Activated CD4-positive, alpha-beta T cell treated with anti-CD3 and anti-CD28 coated beads for 36 hours (primary cell): ENCODE measurements at regions not wholly inside any gene's neighbourhood (a gene's known extent, or its start where the extent isn't known, plus 50 kb on each side); places are given as distances from the start of the nearest gene placed in this dataset.

ENCODE experiments used
- ATAC-seq: fragments of 200-7000 bp; cut with Tn5 transposase; one replicate; pipeline ENCODE4 v1.10.0; 2021; ENCODE audit warnings: mild to moderate bottlenecking, moderate library complexity
- CTCF ChIA-PET: fragments of 350-600 bp; sonication (Branson Sonifier 250); formaldehyde crosslinking; loops from one replicate; lab custom pipeline; 2021; ENCODE audit warnings: antibody characterized with exemption; lab: Charles Lee
- POLR2A ChIA-PET: fragments of 350-600 bp; sonication (Branson Sonifier 250); formaldehyde crosslinking; loops from one replicate; lab custom pipeline; 2021; ENCODE audit warnings: antibody characterized with exemption, inconsistent platforms; lab: Charles Lee
- DNase-seq: peaks from one replicate; pipeline ENCODE4 v3.0.0-alpha.2; 2020
- H3K27ac Mint-ChIP-seq: one replicate; pipeline ENCODE4 v1.8.0; 2021; ENCODE audit warnings: mixed read lengths
- H3K27me3 Mint-ChIP-seq: one replicate; pipeline ENCODE4 v1.8.0; 2021; ENCODE audit warnings: mixed read lengths
- H3K36me3 Mint-ChIP-seq: one replicate; pipeline ENCODE4 v1.8.0; 2021; ENCODE audit warnings: low read depth, mixed read lengths
- H3K4me1 Mint-ChIP-seq: one replicate; pipeline ENCODE4 v1.8.0; 2021; ENCODE audit warnings: mixed read lengths
- H3K4me3 Mint-ChIP-seq: one replicate; pipeline ENCODE4 v1.8.0; 2021; ENCODE audit warnings: mild to moderate bottlenecking, moderate library complexity, mixed read lengths
- H3K9me3 Mint-ChIP-seq: one replicate; pipeline ENCODE4 v1.8.0; 2021; ENCODE audit warnings: low read depth, mixed read lengths
- intact Hi-C, 2 experiments: fragments of 100-400 bp; cut with DNase I in 1 of 2; cut with micrococcal nuclease in 1 of 2; formaldehyde crosslinking; loops; one replicate each; pipeline versions ENCODE4 v1.14.2 to v1.15.1; 2022 to 2024; cut with DNase I, micrococcal nuclease

DNA sequence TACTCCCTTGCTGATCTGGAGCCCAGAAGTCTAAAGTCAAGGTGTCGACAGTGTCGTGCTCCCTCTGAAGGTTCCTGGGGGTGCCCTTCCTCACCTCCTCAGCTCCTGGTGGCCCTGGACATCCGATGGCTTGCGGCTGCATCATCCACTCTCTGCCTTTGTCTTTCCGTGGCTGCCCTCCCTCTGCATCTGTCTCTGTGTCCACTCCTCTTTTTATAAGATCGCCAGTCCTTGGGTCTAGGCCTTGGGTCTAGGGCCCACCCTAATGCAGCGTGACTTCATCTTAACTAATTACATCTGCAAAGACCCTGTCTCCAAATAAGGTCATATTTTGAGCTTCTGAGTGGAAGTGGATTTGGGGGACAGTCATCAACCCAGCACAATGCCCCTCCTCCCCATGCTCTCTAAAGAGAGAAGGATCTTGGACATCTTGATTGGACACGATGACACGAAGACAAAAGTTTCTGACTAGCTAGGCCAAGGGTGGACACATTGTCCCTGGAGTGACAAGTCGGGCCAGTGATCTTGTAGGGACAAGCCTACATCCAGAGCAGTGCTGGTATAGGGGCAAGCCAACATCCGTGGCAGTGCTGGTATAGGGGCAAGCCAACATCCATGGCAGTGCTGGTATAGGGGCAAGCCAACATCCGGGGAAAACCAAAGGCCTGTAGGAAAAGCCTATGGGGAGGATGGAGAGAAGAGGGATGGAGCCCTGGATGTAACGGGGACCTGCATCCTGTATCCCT lies 93.9 kb upstream of the DIO3 start:
- intact Hi-C loops = no loop called here
- Mint-ChIP-seq H3K27me3 (peaks cover 2% of the 10 kb centered on the region), H3K4me1 (no peaks in the 10 kb centered on the region), H3K27ac (no peak overlapping the region), H3K4me3 (no peak overlapping the region), H3K9me3 (no peaks in the 10 kb centered on the region), H3K36me3 (no peaks in the 10 kb centered on the region)
- CTCF ChIA-PET = no interaction called here
- no peak for ATAC-seq
- POLR2A ChIA-PET = no interaction called here
- DNase-seq = no peak

DNA sequence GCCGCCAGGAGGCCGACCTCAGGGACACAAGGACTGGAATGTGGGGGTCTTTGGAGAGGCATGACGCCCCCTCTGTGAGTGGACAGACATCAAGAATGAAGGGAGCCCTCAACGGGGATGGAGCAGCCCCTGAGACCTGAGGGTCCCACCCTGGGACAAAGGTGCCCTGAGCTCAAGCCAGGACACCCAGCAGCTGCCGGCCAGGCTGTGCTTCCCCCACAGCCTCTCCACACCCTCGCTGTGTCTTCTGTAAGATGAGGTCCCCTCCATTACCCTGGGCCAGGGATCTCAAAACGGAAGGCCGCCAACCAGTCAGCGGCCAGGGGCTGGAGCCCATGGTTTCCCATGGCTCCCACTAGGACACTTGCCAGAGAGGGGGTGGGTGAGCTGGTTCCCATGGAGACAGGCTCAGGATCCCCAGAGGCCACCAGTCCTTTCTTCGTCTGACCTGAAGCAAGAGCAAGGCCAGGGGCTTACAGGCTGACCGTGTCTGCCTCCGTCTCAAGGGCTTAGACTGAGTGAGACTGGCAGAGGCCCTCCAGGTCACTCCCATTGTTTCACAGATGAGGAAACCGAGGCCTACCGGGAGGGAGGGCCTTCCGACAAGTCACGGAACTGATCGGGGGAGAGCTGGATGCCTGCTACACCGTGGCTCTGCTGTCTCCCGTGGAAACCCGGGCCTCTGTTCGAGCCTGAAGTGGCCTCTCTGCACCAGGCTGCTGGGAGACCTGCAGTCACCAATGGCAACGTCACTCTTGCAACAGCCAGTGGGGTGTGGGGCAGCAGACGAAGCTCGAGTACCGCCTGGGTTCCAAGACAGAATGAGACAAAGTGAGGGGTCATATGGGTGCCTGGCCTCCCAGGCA lies 91.7 kb upstream of the DIO3 start:
- no peak overlapping the region for H3K27ac Mint-ChIP-seq
- no peaks in the 10 kb centered on the region for H3K36me3 Mint-ChIP-seq
- no peaks in the 10 kb centered on the region for H3K4me1 Mint-ChIP-seq
- POLR2A ChIA-PET = no interaction called here
- no peaks in the 10 kb centered on the region for H3K9me3 Mint-ChIP-seq
- ATAC-seq (no peak), DNase-seq (no peak)
- H3K27me3 Mint-ChIP-seq = peaks cover 2% of the 10 kb centered on the region
- CTCF ChIA-PET = no interaction called here
- H3K4me3 Mint-ChIP-seq = no peak overlapping the region
- intact Hi-C loops = no loop called here

DNA sequence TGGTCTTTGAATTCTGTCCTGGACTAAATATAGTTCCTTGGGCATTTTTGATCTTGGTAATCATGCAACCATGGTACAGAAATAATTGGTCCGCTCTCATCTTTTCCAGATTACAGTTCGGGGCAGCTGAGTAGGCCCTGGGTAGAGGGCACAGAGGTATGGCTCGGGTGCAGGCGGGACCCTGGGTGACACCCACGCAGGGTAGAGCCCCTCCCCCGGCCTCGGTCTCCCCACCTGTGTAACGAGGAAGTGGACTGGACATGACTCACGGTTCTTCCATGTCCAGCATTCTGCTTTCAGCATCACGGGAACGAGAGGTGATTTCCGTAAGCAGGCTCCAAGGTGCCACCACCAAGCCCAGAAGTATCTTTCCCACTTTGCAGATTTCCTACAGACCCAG lies 91.0 kb upstream of the DIO3 start:
- H3K9me3 Mint-ChIP-seq = no peaks in the 10 kb centered on the region

DNA sequence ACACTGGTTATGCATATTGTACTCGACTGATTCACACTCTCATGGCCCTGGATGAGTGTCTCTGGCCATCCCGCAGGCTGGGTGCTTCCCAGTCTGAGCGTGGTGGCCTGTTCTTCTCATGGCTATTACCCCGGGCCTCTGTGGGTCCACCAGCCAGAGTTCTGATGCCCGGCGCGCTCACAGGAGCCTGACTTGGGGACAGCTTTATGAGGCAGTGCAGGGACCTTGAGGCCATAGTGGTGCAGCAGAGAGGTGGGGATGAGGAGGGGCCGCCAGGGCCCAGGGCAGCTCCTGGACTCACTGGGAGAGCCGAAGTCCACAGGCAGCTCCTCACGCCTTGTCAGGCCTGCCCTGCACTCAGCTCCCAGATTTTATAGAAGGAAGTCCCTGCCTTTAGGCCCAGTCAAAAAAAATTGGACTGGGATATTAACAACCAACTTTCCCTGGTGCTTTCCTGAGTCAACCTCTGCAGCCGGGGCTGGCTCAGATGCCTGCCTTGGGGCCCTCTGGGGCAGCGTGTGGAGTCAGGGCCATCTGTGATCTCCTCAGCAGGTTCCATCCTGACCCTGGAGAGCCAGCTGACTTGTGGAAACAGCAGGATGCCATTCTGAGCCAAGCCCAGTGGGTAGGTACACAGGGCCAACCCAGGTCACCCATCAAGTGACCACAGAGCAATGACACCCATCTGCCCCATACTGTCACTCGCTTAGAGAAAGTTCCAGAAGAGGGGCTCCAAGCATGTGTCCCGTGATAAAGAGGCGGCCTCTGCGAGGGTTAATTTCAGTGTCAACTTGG lies 89.4 kb upstream of the DIO3 start:
- intact Hi-C loops = no loop called here
- Mint-ChIP-seq H3K27me3 (peaks cover 8% of the 10 kb centered on the region), H3K9me3 (no peaks in the 10 kb centered on the region), H3K4me3 (no peak overlapping the region), H3K36me3 (no peaks in the 10 kb centered on the region), H3K4me1 (no peaks in the 10 kb centered on the region), H3K27ac (no peak overlapping the region)
- no peak for ATAC-seq
- ChIA-PET CTCF (interaction anchor here (0.9 kb wide), 1 partner anchor 76 kb away, joined by 3 read pairs; no protein-coding TSS in a partner anchor), POLR2A (no interaction called here)
- DNase-seq = no peak

More for the DNA sequence above, 91.0 kb upstream of the DIO3 start:
- intact Hi-C loops = no loop called here
- Mint-ChIP-seq H3K27ac (no peak overlapping the region), H3K36me3 (no peaks in the 10 kb centered on the region), H3K4me3 (no peak overlapping the region), H3K27me3 (peaks cover 2% of the 10 kb centered on the region), H3K4me1 (no peaks in the 10 kb centered on the region)
- ChIA-PET POLR2A (no interaction called here), CTCF (no interaction called here)
- DNase-seq (no peak), ATAC-seq (no peak)

DNA sequence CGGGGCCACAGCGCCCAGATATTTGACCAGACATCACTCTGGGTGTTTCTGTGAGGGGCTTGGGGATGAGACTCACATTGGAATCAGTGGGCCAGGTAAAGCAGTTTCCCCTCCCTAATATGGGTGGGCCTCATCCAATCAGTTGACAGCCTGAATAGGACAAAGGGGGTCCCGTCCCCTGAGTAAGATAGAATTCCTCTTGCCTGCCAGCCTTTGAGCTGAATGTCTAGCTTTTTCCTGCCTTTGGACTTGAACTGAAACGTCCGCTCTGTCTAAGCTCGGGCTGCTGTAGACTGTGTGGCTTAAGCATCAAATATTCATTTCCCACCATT lies 88.8 kb upstream of the DIO3 start:
- Mint-ChIP-seq H3K4me3 (no peak overlapping the region), H3K36me3 (no peaks in the 10 kb centered on the region), H3K27me3 (peaks cover 9% of the 10 kb centered on the region), H3K9me3 (no peaks in the 10 kb centered on the region), H3K4me1 (no peaks in the 10 kb centered on the region), H3K27ac (no peak overlapping the region)
- DNase-seq = no peak
- ChIA-PET POLR2A (no interaction called here), CTCF (no interaction called here)
- intact Hi-C loops = no loop called here
- no peak for ATAC-seq

DNA sequence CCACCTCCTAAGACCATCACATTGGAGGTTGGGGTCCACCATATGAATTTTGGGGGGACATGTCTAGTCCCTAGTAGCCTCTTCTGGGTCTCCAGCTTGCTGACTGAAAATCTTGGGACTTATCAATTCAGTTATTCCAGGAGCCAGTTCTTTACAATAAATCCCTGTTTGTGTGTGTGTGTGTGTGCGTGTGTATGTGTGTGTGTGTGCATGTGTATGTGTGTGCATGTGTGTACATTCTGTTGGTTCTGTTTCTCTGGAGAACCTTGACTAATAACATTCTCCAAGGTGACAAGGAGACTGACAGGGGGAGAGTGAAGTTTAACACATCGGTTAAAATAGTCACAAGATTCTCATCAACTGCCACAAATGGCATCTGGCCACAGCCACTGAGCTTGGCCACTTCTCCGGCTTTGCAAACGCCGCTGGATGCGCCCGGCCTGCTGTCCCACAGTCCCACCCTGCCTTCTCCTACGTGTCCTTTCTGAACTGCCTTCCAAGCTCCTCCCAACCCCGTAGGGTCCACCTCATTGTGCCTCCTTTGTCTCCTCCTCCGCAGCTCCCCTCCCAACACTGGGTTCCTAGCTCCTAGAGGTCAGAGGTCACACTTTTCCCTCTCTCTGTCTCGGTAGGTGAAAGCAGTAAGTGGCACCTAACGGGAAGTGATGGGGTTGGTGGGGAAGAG lies 88.1 kb upstream of the DIO3 start:
- ChIA-PET POLR2A (interaction anchor here (0.6 kb wide), 1 partner anchor 1004 kb away, joined by 3 read pairs; no protein-coding TSS in a partner anchor), CTCF (interaction anchor here (0.7 kb wide), 1 partner anchor 572 kb away, joined by 4 read pairs; no protein-coding TSS in a partner anchor)
- Mint-ChIP-seq H3K27ac (no peak overlapping the region), H3K36me3 (no peaks in the 10 kb centered on the region), H3K9me3 (no peaks in the 10 kb centered on the region), H3K27me3 (peaks cover 11% of the 10 kb centered on the region), H3K4me3 (no peak overlapping the region), H3K4me1 (no peaks in the 10 kb centered on the region)
- no peak for ATAC-seq
- intact Hi-C loops = no loop called here
- no peak for DNase-seq

DNA sequence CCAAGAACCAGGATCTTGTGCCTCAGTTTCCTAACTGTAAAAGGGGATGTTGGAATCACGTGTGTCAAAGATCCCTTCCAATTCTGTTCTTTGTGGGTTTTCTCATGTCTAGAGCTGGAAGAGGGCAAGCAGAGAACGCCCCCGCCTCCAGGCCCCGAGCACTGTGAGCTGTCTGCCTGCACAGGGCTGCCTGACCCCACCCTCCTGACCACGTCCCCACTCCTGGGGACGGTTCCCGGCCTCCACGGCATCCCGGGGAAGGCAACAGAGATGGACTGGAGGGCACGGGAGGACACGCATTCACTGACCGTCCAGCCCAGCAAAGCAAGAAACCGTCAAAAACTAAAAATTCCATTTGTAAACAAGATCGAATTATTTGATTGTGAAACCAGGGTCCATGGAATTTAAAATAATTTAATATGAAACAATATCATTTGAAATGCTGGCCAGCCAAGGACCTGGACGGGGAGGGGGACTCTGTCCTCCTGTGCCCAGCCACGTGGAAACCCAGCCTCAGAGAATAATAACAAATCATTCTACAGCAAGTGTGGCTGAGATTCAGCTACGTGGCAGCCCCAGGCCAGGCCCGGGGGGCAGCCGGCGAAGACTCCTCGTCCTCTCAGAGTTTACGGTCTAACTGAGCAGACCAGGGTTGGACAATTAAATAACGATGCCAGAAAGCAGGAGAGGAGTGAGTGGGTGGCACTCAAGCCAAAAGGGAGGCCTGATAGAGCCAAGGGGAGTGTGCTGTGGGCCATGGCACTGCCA lies 87.3 kb upstream of the DIO3 start:
- ATAC-seq = no peak
- no peaks in the 10 kb centered on the region for H3K4me1 Mint-ChIP-seq
- H3K4me3 Mint-ChIP-seq = no peak overlapping the region
- ChIA-PET POLR2A (no interaction called here), CTCF (no interaction called here)
- H3K9me3 Mint-ChIP-seq = no peaks in the 10 kb centered on the region
- no peak overlapping the region for H3K27ac Mint-ChIP-seq
- peaks cover 11% of the 10 kb centered on the region for H3K27me3 Mint-ChIP-seq
- no peak for DNase-seq
- H3K36me3 Mint-ChIP-seq = no peaks in the 10 kb centered on the region
- intact Hi-C loops = no loop called here

DNA sequence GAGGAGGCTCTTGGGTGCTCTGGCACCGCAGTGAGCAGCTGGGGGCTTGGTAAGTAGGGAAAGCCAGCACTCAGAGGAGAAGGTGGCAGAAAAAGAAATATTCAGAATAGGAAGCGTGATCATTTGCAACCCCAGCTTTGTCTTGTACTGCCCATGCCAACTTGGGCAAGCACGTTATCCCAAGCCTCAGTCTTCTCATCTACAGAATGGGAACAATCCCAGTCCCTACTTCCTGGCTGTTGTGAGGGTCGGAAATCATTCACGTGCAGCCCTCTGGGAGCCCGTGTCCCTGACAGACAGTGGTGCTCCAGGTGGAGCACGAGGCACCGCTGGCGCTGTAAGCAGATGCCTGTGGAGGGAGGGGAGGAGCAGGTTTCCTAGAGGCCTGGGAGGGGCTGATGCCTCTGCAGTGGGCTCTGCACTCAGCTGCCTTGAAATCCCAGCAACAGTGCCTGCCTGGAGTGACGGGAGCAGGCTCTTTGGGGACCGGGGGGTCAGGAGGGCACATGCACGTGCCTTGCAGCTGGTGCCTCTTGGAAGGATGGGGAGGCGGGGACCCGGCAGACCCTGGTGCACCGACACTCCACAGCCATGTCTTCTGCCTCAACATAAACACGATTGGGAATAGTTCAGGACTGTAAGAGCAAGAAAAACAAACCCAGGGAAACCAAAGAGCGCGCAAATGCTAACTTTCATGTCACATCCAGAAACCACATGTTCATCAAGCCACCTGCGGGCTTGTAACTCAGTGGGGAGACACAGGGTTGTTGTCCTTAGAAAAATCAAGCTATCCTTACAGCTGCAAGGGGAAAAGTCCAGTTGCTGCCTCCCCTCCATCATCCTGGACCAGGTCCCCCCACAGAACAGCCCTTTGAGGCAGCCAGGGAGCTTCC lies 86.5 kb upstream of the DIO3 start:
- H3K27me3 Mint-ChIP-seq = peaks cover 11% of the 10 kb centered on the region

DNA sequence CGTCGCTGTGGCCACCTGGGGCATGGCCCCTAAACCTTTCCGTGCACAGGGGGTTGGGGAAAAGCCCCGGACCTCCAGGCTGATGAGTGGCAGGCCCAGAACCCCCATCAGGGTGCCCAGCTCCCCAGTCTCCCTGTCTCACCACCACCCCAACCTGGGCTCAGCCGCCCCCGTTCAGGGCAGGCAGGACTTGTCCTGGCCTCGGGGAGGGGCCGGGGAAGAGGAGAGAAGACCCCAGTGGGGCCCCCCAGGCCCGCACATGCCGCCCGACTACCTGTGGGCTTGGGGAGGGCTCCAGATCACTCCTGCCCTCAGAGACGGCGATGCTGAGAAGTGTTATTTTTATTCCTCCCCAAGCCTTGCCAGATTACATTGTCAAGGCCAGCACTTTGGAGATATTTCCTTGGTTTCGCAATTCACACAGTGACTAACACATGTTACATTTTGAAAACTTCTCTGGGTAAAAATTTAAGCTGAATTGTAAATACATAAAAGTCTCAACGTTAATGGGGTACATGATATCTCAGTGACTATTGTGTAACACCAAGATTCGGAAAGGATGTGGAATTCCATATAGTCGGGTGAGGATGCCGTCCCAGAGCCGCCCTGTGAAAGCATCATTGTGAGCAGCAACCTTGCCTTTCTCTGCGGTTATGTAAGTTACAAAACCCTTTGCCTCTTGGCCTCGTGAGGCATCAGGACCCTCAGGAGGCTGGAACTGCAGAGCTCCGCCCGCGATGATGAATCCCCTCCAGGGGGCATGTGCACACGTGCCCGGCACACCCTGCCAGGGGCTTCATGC lies 85.6 kb upstream of the DIO3 start:
- no peak overlapping the region for H3K27ac Mint-ChIP-seq
- DNase-seq (no peak), ATAC-seq (no peak)
- no peaks in the 10 kb centered on the region for H3K9me3 Mint-ChIP-seq
- H3K4me3 Mint-ChIP-seq = no peak overlapping the region
- peaks cover 11% of the 10 kb centered on the region for H3K27me3 Mint-ChIP-seq
- intact Hi-C loops = no loop called here
- CTCF ChIA-PET = interaction anchor here (0.7 kb wide), 1 partner anchor 9 kb away, joined by 3 read pairs; no protein-coding TSS in a partner anchor
- no peaks in the 10 kb centered on the region for H3K4me1 Mint-ChIP-seq
- POLR2A ChIA-PET = no interaction called here
- no peaks in the 10 kb centered on the region for H3K36me3 Mint-ChIP-seq

More for the DNA sequence above, 86.5 kb upstream of the DIO3 start:
- H3K9me3 Mint-ChIP-seq = no peaks in the 10 kb centered on the region
- no peak for ATAC-seq
- no peak overlapping the region for H3K4me3 Mint-ChIP-seq
- H3K4me1 Mint-ChIP-seq = no peaks in the 10 kb centered on the region
- no peak overlapping the region for H3K27ac Mint-ChIP-seq
- POLR2A ChIA-PET = no interaction called here
- intact Hi-C loops = no loop called here
- no peaks in the 10 kb centered on the region for H3K36me3 Mint-ChIP-seq
- no peak for DNase-seq
- CTCF ChIA-PET = interaction anchor here (0.7 kb wide), 1 partner anchor 10 kb away, joined by 3 read pairs; no protein-coding TSS in a partner anchor
